ENCODE measurements at regions not wholly inside any gene's neighbourhood (a gene's known extent, or its start where the extent isn't known, plus 50 kb on each side); places are given as distances from the start of the nearest gene placed in this dataset.

GRCh38 chr6:55101157-55101556, 73.2 kb upstream of the HCRTR2 start:
- Histone ChIP-seq H3K27ac (ENCODE audit: insufficient read length, low read depth, low read length) (no peak overlapping the region), H3K23ac (ENCODE audit: insufficient read length, low read depth, low read length) (no peak overlapping the region), H3K79me1 (ENCODE audit: insufficient read depth, low read depth, low read length, poor library complexity, severe bottlenecking) (no peaks in the 10 kb centered on the region), H3K23me2 (ENCODE audit: insufficient read length, low read depth, low read length, poor library complexity, severe bottlenecking) (no peaks in the 10 kb centered on the region), H2BK120ac (ENCODE audit: low read depth, low read length, poor library complexity, severe bottlenecking) (no peak overlapping the region), H3T11ph (ENCODE audit: low read length) (no peak overlapping the region), H3K79me2 (ENCODE audit: insufficient read depth, low read length) (no peaks in the 10 kb centered on the region), H4K20me1 (ENCODE audit: control insufficient read depth, insufficient read depth, insufficient read length) (no peaks in the 10 kb centered on the region), H3K4ac (ENCODE audit: low read depth, low read length) (no peak overlapping the region), H2AFZ (ENCODE audit: low read length) (peak overlapping the region; percentile 36), H3K14ac (ENCODE audit: insufficient read depth, low read length) (no peak overlapping the region), H2BK5ac (ENCODE audit: insufficient read length, low read length) (no peak overlapping the region), H4K5ac (ENCODE audit: insufficient read length, low read depth, low read length) (no peak overlapping the region), H2BK15ac (ENCODE audit: low read depth, low read length) (no peak overlapping the region), H3K9me3 (ENCODE audit: control insufficient read depth, low read depth, low read length) (no peaks in the 10 kb centered on the region), H4K91ac (ENCODE audit: insufficient read length, low read depth, low read length) (no peak overlapping the region), H3K27me3 (ENCODE audit: insufficient read depth, low read length) (no peaks in the 10 kb centered on the region; the same call in 1 of the 2 replicates), H2AK5ac (ENCODE audit: insufficient read length, low read length) (no peak overlapping the region), H3K4me1 (ENCODE audit: insufficient read depth, low read length) (peaks cover 3% of the 10 kb centered on the region; the same call in 1 of the 2 replicates), H2BK12ac (ENCODE audit: insufficient read length, low read depth, low read length) (no peak overlapping the region), H3K9ac (ENCODE audit: extremely low read depth, insufficient read length, low read length) (no peak overlapping the region), H3K18ac (ENCODE audit: insufficient read length, low read depth, low read length) (no peak overlapping the region), H4K8ac (replicated peaks; ENCODE audit: insufficient read length, low read depth, low read length) (no peak overlapping the region), H3K4me2 (ENCODE audit: insufficient read depth, insufficient read length, low read length) (no peak overlapping the region), H3K56ac (ENCODE audit: insufficient read length, low read depth, low read length) (no peak overlapping the region), H2BK20ac (ENCODE audit: low read depth, low read length, poor library complexity, severe bottlenecking) (no peak overlapping the region)
- WGBS (ENCODE audit: extremely low coverage, insufficient read length, low lambda C conversion rate), result no CpG with 5 or more reads among the region's 2 CpGs
- no peak for TF ChIP-seq CTCF (conservative IDR thresholded peaks at IDR 0.05)
- DNase-seq, result no peak
- no peaks in the 10 kb centered on the region for H3K36me3 Mint-ChIP-seq (ENCODE audit: insufficient read depth in 1 of 3, low read depth in 3 of 3)
- no peak overlapping the region for H3K27ac Mint-ChIP-seq
- H3K9me3 Mint-ChIP-seq, result no peaks in the 10 kb centered on the region
- H3K27me3 Mint-ChIP-seq (ENCODE audit: low read depth), result peaks cover 19% of the 10 kb centered on the region
- H3K4me1 Mint-ChIP-seq, result peaks cover 6 to 17% of the 10 kb centered on the region in 2 experiments
- no peak overlapping the region for H3K4me3 Mint-ChIP-seq
